ENCODE measurements at regions not wholly inside any gene's neighbourhood (a gene's known extent, or its start where the extent isn't known, plus 50 kb on each side); places are given as distances from the start of the nearest gene placed in this dataset.
A peak's percentile ranks its signal among the peaks of the same experiment; 100 is the strongest.
"Not testable (repeated sequence)": the region's sequence is repeated elsewhere in the genome, so short reads cannot be mapped to it uniquely, and the experiment has no call there.

GRCh38 chr6:167208819-167209576, 51.2 kb upstream of the GPR31 start:
- DNase-seq (ENCODE audit: low read depth in 2 of 2): no peak

GRCh38 chr6:167209577-167209975, 51.8 kb upstream of the GPR31 start:
- DNase-seq (ENCODE audit: low read depth in 2 of 2): no peak

DNA sequence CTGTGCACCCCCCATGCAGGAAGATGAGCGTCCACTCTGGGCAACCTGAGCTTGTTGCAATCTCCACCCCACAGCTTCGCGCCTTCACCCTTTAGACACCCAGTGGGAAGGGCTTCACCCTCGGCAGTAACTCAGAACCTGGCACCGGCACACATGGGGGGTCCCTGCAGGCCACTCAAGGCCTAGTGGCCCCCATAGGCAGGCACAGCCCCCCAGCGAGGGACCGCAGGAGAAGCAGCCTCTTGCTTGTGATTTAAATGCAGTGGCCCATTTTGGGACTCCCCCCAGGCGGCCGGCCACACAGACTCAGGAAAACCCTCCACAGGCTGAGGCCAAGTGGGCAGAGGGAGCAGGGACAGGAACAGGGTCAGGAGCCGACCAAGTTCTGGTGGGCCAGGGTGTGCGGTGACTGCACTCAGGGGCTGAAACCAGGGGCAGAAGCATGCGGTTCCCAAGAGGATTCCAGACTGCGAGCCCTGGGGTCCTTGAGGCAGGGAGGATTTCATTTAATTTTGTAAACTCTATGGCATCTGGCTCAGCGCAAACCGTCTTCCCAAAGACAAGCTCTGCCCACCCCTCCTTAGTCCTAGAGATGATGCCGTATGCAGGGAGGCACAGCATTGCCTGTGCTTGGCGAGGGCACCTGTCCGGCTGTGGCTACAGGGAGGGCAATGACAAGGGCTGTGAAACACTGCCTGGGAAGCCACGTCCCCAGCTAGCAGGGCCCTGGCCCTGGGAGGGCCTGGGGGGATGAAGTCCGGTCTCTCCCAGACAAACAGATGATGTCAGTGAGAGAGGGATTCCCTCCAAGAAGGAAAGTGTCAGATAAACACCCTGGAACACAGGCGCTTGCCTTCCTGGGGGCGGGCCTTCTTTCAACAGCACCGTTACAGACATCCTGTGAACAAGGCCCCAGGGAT, 52.9 kb upstream of the GPR31 start:
- DNase-seq (ENCODE audit: low read depth in 2 of 2): no peak

GRCh38 chr6:167211295-167211648, 53.5 kb upstream of the GPR31 start:
- DNase-seq (ENCODE audit: low read depth in 2 of 2): no peak

DNA sequence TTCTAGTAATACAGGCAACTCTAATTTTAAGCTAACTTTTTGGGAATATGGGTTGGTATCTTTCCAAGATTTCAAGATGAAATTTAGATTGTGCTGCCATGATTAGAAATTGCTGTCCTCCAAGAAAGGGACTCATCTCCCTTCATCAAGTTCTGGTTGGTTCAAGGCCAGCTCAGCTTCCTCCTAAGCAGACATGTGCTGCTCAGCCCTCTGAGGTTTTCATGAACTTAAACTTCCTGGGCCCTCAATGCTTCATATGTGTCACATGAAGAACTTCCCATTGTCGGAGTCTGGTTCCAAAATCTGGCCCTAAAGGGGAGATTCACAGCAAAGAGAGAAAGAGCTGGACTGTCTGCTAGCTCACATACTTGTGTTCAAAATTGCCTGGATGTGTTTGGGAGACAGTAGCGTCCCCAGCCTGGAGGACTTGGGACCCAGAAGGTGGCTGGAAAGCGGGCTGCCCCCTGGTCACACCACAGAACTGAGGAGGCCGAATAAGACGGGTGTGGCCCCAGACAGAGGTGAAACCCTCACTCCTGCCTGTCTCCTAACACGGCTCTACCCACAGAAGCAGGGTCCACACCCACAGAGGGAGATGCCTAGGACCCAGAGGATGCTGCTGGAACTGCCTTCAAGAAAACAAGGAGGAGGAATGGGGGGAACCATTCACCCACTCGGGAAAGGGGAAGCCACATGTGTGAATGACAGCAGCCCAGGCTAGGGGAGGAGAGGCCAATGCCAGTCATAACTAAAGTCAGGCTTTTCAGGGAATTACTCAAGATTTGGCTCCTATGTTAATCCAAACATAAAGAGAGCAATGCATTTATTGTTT, 54.3 kb upstream of the GPR31 start:
- no peak for DNase-seq (ENCODE audit: low read depth in 2 of 2)

- no peak for DNase-seq (ENCODE audit: low read depth in 2 of 2)
Measured at GRCh38 chr6:167212713-167213005, 54.9 kb upstream of the GPR31 start.

DNA sequence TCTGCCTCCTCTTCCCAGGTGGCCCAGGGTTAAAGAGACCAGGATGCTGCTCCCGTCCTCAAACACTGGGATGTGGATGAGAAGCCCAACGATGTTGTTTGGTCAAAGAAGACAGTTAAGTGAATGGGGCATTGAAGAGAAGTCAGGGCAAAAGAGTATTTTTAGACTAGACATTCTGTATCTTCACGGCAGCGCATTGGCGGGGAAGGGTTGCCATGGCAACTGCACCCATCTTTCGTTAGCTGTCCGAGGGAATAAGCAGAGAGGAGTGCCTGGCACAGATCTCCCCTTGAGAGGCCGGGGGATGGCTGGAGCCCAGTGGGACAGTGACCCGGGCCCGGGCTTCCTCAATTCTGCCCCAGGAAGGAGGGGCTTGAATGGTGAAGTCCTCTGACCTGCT, 56.4 kb upstream of the GPR31 start:
- no peak for DNase-seq (ENCODE audit: low read depth in 2 of 2)

DNA sequence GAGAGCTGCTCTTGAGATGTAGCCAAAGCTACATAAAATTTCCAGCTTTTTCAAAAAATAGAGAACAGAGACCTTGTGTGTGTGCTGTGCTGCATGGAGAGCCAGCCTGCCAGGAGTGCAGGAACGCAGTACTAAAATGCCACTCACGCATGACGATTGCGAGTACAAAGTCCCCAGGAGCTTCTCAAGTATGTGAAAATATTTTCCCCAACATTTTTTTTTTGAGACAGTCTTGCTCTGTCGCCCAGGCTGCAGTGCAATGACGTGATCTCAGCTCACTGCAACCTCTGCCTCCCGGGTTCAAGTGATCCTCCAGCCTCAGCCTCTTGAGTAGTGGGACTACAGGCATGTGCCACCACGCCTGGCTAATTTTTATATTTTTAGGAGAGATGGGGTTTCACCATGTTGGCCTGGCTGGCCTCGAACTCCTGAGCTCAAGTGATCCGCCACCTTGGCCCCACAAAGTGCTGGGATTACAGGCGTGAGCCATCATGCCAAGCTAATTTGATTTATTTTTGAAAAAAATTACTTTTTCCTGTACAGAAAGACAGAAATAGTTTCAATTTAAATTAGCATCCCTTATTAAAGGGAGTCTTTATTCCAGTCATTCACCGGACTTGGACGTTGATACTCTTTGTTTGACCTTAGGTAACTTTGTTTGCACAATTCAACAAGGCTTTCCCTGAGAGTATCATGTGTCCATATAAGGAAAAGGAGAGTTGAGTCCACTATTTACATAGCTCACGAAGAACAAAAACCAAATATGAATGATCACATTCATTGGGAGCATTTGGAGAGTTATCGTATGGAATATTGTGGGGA, 57.9 kb upstream of the GPR31 start:
- DNase-seq (ENCODE audit: low read depth in 2 of 2): not testable (repeated sequence)

DNA sequence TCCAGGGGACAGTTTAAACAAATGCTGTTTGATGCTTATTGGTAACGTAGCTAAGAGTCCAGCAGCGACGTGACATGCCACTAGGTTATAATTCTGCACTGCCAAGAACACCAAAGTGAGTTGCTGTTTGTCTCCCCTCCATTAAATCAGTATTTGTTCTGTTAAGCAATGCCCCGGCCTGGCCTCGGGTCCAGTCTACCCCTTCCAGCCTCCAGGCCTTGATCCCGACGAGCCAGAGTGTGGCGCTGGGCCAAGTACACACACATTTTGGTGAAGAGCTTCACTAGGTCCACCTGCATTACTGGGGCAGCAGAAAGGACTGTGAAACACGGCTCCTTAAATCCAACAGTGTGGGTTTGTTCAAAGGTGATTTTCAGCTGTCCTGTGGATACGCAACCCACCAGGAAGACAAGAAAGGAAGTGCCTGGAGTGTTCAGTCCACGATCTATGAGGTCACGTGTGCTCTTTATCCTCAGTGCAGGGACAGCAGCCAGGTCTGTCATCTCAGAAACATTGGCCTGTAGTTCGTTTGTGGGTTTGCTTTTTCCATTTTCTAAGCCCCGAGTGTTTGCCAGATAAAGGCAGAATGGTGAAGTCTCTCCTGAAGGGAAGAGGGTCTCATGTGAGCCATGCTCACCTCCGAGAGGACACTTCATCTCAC, 58.7 kb upstream of the GPR31 start:
- DNase-seq (ENCODE audit: low read depth in 2 of 2): not testable (repeated sequence)

- DNase-seq (ENCODE audit: low read depth in 2 of 2): not testable (repeated sequence)
Measured at GRCh38 chr6:167217073-167217472, 59.3 kb upstream of the GPR31 start.

- DNase-seq (ENCODE audit: low read depth in 2 of 2): peak in 1 of 2 donors; percentile 22
Measured at GRCh38 chr6:167217951-167218759, 60.4 kb upstream of the GPR31 start.

DNA sequence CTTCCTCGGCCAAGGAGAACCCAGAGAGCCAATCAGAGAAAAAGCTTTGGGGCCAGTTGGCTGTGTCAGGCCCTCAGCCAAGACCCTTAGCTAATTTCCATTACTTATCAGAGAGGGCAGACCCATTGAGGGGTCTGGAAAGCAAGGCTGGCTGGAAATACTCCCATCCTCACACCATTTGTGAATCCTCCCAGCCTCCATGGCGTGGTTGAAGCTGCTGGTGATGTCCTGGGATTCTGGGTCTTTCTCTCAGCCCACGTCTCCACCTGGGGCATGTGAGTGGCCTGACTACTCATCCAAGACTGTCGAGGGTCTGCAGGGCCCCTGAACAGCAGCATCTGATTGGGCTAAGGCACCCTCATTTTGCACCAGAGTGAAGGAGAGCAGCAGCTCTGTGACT, 61.3 kb upstream of the GPR31 start:
- DNase-seq (ENCODE audit: low read depth in 2 of 2): not testable (repeated sequence)

GRCh38 chr6:167219967-167220512, 62.3 kb upstream of the GPR31 start:
- no peak for DNase-seq (ENCODE audit: low read depth in 2 of 2)

GRCh38 chr6:167221400-167222201, 63.8 kb upstream of the GPR31 start:
- no peak for DNase-seq (ENCODE audit: low read depth in 2 of 2)

- not testable (repeated sequence) for DNase-seq (ENCODE audit: low read depth in 2 of 2)
Measured at GRCh38 chr6:167225566-167226382, 65.3 kb upstream of the UNC93A start.

DNA sequence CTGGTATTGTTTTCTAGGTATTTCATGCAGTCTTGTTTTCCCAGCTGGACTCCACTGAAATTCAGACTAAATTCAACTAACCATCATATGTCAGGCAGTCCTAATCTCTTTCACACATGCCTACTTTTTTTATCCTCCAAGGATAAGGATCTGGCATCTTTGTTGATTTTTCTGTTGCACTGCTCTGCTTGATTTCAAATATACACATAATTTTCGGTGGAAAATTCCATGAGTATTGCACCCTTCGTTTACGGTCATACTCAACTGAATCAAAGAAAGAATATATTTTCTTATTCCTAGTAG, 64.8 kb upstream of the UNC93A start:
- DNase-seq (ENCODE audit: low read depth in 2 of 2): no peak

- DNase-seq (ENCODE audit: low read depth in 2 of 2): no peak
Measured at GRCh38 chr6:167226791-167227190, 64.3 kb upstream of the UNC93A start.

DNA sequence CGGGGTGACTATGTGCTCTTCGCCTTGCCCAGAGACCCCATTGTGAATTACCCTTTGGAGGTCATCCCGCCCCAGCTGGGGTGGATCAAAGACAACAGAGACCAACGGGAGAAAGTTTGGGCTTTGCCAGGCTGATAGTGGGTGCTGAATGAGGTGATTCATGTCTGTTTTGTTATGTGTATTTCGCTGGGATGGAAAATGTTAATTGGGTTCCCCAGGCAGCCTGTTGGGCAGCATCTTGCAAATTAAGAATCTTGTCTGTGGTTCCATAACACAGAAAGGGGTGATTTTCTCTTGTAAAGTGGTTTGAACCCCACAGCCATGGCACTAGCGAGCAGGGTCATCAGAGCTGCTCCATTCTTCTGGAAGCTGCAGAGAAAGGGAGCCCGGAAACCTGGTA, 63.1 kb upstream of the UNC93A start:
- DNase-seq (ENCODE audit: low read depth in 2 of 2): no peak
